HG02763 (cell line): ENCODE measurements at regions not wholly inside any gene's neighbourhood (a gene's known extent, or its start where the extent isn't known, plus 50 kb on each side); places are given as distances from the start of the nearest gene placed in this dataset.

Source experiments
- ATAC-seq: cut with Tn5 transposase; IDR thresholded peaks from one replicate; pipeline ENCODE4 v1.9.1; 2021; ENCODE audit warnings: mild to moderate bottlenecking, moderate library complexity; ENCODE audit not compliant: unreplicated experiment

DNA sequence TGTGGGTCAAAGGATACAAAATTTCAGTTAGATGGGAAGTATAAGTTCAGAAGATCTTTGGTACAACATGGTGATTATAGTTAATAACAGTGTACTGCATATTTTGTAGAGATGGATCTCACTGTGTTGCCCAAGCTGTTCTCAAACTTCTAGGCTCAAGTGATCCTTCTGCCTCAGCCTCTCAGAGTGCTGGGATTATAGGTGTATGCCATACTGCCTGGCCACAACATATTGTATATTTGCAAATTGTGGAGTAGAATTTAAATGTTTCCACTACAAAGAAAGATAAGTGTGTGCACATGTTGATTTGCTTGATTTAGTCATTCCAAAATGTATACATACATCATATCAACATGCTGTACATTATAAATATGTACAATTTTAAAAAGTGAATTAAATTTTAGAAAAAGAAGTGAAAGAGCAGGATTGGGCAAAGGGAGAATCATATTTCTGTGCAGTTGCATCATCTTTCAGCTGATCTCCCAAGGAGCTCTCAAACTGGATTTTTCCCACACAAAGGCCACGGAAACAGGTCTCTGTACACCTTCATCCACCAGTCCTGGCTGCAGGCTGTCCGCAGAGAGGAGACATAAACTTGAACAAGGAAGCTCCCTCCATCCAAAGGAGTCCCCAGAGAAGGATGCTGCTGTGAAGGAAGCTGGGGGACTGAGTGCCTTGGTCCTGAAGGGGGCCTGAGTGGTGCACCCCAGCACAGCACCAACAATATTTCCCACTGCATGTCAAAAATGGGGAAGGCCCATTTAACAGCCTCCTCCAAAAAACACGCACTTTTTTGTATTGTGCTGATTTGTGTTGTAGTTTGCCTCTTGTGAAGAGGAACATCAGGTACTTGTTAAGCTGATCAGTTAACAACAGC, 217.1 kb upstream of the GHITM start:
- ATAC-seq: no peak

DNA sequence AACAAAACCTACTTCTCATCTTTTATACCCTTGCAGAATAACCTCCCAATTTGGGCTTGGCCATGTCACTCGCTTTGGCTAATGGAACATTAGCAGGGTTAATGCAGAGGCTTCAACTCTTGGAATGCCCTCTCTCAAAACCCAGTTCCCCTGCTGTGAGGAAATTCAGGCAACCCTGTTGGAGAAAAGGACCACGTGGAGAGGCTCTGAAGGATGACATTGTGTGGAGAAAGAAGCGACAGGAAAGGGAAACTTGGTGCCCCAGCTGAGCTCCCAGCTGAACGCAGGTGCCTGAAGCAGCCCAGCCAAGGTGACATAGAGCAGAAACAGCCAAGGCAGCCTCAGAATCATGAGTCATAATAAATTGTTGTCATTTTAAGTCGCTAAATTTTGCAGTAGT, 214.2 kb upstream of the GHITM start:
- no peak for ATAC-seq

DNA sequence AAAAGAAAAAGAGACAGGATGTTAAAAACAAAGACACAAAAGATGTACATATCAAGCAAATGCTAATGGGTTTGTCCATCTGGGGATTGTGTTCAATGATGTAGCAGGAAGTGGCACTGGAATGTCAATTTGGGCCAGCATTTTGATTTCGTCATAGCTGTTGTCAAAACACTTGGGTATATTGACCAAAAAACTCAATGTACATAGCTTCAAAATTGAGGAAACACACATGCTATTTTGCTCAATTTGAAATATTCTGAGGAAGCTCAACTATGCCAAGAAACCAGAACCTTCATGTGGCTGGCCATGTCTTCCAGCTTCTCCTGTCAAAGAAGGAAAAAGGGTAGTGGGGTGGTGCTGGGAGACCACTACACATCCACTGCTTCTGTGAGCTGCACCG, 212.7 kb upstream of the GHITM start:
- ATAC-seq: no peak

DNA sequence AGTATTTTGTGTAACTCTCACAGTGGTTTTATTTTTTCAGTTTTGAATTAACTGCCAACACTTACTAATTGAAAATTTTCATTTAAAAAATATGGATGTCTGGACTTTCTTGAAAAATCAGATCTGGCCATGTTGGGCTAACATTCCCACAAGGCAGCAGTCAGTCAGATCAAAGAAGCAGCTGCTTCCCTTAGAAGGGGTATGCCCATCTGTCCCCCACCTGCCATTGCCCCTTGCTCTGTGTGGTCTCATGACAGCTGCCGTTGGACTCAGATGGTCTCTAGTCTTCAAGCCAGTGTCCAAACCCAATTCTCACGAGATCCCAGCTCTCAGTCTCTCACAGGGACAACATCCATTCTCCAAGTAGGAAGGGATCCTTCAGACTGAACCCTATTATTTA, 212.1 kb upstream of the GHITM start:
- ATAC-seq: no peak

DNA sequence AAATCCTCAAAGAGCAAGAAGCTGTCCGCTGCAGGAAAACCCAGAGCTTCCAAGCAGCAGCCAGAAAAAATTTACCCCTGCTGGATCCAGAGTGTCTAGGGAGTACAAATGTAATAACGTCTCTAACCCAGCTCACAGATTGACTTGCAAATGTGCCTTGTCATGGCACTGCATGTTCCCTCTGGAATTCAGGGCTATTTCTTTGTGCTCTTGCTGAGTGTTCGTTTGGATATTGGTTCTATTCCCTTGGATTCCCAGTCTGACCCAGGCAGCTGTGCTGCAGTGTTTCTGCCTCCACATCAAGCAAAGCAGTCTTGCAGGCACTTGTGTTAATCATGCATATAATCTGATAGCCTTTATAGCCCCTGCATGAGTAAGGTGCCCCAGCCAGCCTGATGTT, 209.9 kb upstream of the GHITM start:
- ATAC-seq: no peak

DNA sequence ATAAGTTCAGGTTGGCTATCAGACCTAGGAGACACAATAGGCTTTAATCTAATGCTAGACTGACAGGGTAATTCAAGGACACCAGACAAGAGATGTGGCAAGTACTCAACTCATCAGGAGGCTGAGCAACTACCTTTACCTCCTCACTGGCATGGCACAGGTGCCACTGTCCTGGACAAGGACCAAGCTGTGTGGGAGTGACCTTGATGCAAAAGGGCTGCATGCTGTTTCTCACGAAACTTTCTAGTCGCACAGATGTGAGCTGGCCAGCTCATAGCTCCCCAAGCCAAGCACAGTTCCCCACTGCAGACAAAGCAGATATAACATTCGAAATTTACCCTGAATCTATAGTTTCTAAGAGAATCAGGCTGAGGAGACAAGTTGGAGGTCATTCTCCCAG, 207.6 kb upstream of the GHITM start:
- ATAC-seq: no peak

DNA sequence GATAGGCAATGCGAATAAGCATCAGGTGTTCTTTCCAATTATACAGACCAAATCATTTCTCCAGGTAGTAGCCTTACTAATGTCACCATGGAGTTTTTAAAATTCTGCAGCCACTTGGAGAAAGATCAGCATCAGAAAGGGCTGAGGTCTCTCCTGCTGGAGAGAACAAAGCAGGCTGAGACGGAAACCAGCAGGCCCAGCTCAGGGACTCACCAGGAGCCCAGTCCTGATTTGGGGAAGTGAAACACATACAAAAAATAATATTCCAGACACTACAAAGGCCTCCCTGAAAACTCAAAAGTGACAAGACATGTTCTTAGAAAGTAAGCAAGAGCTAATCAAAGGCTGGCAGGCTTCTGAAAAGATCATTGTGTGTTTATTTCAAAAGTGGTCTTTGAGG, 207.1 kb upstream of the GHITM start:
- no peak for ATAC-seq

DNA sequence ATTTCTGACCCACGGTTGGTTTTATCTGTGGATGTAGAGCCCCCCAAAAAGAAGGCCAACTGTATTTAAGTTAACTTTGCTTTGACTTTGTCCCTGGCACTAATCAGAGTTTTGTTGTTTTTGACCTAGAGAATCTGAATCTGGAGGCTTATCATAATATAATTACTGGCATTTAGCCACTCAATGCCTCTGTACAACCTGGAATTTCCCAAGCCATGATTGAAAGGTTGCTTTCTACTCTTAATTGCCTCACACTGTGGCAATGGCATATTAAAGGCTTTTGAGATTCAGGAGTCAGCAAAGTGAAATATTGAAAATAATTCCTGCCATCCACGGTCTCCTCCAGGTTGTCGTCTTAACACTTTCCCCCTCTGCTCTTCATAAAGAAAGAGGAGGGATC, 205.2 kb upstream of the GHITM start:
- no peak for ATAC-seq

DNA sequence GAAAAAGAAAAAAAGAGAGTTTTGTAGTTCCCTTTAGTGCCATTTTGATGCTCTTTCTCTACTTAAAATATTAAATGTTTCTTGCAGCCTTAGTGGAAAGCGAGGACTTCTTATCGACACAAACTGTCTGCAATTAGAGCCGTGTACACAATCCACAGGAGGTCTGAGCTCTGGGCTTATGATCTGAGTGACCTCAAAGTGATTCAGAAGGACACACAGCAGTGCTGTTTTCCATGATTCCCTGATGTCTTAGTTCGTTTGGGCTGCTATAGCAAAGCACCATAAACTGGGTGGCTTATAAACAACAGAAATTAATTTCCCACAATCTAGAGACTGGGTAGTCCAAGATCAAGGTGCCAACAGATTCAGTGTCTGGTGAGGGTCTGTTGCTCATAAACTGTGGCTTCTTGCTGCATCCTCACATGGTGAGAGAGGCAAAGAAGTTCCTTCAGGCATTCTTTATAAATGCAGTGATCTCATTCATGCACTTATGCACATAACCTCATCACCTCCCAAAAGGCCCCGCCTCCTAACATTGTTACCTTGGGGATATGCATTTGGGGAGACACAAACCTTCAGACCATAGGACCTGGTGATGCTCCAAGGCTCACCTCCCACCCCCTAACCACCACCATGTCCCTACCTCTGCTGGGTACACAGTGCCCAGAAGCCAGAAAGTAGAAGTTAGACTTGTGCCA, 204.5 kb upstream of the GHITM start:
- ATAC-seq: no peak

DNA sequence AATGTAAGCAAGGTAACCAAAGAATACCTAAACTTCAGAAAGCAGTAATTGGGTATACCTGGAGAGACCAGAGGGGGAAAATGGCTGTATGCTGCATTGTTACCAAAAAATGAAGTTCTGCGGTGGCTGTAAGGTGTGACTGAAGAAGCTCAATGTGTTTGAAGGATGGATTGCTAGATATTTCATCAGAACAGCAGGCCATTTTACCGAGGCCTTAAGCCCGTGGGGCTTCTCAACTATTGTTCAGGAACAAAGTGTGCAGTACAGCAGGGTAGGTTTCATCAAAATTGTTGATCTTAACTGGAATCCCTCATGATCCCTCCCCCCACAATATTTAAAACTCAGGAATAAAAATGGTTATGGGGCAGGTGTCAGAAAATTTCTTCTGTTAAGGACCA, 204.0 kb upstream of the GHITM start:
- no peak for ATAC-seq

DNA sequence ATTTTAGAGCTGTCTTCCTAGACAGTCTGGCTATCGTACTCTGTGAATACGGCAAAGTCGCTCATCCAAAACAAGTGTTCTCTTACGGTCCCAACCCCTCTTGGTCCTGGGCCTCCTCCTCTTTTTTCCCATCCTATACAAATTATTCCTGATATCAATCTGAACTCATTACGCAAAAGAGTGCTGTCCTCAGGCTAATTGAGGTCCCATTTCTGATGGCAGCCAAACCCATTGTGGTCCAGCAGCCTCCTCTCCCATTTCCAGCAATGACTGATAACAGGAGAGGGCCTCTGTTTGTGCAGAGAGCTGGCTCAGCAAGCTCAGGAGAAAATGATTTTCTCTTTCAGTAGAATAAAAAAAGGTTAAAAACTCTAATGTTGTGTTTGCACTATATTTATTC, 203.4 kb upstream of the GHITM start:
- no peak for ATAC-seq

DNA sequence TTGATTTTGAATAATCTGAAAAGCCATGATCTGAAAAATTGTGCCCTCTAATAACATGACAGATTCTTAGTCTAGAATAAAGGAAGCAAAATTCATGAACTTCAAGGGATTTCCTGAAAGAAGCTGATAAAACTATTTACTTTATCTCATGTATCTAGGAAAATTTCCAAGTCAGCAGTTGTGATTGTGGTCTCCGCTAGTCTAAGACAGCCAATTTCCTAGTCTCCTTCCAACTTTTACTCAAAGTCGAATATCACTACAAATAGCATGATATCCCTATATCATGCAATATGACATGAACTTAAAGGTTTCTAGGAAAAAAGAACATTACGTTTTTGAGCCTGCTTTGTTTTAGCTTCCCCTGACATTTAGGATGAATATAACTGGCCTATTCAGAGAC, 202.1 kb upstream of the GHITM start:
- ATAC-seq: no peak

DNA sequence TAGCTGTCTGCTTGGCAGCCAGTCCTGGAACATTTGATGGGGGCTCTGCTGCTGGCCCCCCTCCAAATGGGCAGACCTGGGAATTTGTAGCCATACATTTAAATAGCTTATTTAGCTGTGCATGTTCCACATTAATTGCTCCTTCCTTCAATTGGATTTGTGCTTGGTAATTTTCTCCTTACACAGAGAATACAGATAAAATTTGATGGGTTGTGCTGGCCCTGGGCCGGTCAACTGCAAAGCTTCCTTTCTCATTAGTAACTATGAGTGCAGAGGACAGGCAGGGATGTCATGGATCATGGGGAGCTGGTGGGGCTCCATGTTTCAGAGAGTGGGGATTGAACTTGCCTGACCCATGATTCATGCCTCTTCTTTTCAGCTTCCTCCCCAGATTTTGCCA, 201.5 kb upstream of the GHITM start:
- ATAC-seq: no peak

DNA sequence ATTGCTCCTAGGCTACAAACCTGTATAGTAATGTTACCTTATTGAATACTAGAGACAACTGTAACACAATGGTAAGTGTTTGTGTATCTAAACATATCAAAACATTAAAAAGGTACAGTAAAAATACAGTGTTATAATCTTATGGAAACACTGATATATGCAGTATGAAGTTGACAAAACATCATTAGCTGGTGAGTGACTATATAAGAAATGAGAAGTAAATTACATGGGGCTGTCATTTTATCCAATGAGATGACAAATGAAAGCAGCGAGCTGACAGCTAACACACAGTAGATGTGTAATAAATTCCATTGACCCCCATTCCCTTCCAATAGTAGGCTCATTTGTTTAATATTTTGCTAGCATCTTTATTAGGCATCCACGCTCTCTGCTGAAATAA, 198.1 kb upstream of the GHITM start:
- no peak for ATAC-seq

DNA sequence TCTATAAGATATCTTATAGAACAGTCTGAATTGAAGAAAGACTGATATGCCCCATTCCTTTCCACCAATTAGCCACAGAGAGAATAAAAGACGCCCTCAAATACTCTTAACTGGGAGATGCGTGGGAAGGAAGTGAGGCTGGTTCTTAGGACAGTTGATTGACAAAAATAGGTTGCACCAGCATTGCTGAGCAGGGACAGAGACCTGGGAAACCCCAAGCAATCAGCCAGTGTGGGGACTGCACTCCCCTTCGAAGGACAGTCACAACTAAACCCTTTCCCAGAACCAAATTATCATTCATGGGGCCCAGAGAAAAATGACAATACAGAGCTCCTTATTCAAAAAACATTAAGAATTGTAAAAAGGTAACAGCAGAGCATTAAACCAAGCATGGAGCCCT, 196.9 kb upstream of the GHITM start:
- no peak for ATAC-seq

DNA sequence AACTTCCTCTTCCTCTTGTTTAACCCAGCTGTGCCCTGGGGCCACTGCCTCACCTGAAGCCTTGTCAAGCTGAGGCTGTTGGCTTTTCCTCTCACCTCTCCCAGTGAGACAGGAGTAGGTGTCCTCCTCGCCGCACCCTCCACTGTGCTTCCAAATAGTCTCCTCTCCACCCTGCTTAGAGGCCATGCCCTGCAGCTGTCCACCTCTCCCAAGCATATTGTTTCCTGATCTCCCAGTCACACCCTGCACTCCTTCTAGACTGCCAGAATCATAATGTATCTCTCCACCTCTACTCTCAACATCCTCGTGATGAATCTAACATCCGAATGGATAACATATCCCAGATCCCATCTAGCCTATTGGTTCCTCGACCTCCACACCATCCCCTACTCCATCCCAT, 196.3 kb upstream of the GHITM start:
- no peak for ATAC-seq

DNA sequence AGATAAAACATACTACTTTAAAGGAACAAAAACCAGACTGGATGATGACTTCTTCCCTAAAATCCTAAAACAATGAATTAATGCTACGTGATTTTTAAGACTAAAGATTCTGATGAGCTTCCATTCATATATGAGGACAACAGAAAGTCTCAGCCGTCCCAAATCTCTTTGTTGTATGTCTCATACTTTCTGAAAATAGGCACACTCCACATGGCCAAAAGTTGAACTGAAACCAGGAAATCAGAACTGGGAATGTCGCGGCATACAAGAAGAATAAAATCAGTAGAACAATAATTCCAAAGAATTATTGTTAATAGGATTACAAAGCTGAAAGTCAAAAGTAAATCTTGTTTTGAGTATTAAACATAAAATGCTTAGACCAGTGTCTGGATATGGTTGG, 195.4 kb upstream of the GHITM start:
- no peak for ATAC-seq

DNA sequence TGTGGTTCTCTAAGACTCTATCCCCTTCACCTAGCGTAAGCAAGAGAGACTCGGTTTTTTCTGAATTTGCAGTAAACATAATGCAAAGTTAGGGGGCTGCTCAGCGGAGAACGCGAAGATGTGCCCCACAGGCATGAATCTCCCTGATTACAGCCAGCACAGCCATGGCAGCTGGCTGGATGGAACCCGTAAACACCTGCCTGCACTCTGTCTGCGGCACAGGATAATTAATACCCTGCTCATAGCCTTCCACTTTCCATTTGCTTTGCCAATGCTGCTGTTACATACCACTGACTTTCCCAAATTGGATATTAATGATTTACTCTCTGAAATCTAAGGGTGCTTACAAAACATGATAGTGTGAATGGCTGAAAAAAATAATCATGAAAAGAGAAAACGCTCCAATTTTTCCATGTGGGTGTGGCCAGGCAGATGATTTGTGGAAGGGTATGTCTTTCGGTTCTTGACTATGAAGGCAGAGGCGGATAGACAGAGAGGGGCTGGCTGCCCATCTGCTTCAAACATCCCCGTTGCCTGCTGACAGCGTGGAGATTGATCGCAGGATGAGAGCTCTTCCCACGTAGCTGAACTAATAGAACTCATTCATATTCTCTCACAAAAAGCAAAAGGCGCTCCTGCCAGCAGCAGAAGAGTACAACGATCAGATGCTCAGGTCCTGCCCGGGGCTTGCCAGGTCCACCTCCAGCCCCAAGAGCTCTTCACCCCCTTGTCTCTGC, 193.2 kb upstream of the GHITM start:
- ATAC-seq: no peak

DNA sequence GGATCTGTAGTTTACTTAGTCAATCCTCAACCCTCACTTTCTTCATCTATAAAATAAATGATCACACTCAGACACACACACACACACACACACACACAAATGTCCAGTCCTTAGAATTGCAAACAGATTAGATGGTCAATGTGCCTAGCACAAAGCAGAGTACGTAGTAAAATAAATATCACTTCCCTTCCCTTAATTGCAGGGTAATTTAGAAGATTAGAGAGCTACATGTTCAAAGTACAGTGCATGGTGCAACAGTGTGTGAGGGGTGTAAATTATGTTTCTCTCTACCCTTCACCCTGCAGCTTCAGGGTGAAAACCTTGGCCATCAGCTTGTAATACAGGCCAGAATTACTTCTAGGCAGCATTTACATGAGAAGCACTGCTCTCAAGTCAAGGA, 187.0 kb upstream of the GHITM start:
- ATAC-seq: no peak

DNA sequence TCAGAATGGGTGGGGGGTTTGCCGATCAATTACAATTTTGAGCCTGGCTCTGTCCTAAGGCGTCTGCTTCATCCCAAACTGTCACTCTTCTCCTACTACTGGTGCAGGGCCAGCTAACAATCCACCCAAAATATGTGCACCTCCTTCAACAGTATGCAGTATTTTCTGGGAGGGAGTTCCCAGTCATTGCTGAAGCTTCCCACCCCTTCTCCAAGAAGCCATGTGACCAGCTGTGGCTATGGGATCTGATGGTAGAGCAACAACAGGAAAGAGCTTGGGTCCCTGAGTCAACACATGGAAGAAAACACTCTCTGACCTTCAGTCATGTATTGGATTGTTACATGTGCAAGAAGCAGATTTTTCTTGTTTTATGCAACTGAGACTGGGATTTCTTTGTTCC, 185.7 kb upstream of the GHITM start:
- ATAC-seq: no peak

DNA sequence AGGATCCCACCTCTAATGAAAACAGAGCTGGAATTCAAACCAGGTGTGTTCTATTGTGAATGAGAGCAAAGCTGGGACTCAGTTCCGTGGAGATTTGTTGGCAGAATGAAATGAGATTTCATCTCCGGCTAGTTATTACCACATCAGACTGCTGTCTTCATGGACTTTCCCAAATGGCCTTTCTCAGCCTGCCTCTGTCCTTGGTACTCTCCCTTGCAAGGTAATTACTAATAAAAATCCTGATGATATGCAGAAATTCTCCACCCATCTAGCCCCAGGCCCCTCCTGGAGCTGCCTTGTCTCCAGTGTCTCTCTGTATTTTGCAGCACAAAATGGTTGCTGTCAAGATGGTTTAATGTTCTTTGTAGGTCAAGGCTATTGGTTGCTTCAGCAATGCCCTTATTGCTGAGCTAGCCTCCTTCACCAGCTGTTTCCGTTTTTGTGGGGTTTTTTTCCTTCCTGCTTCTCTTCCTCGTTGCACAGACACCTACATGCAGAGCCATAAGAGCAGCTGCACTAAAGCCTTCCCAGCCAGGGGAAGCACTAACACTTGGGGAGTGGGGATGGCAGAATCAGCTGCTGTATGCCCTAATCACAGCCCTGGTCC, 185.0 kb upstream of the GHITM start:
- no peak for ATAC-seq

DNA sequence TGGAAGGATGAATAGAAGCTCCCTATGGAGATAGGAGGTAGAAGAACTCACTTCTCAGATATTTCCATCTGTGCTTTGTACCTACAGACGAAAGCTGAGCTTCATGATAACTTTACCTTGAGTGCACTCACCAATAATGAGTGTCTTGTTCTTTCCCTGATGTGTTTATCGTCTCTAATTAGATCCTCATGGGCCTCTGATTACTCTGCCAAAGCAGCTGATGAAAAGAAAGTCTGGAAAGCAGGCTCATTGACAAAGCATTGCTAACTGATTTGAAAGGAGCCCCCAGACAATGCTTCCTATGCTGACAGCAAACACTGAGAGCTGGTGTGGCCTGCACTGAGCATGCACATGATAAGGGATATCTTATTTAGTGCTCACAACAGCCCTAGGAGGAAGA, 183.9 kb upstream of the GHITM start:
- no peak for ATAC-seq
